SU-DHL-6 (cell line): ENCODE measurements at regions not wholly inside any gene's neighbourhood (a gene's known extent, or its start where the extent isn't known, plus 50 kb on each side); places are given as distances from the start of the nearest gene placed in this dataset.

Source experiments
- EZH2phosphoT487 ChIP-seq: fragments of 200-600 bp; sonication (generic), shearing (Covaris generic); conservative IDR thresholded peaks from 2 replicates; pipeline ENCODE4 v1.6.1; 2018; ENCODE audit warnings: mild to moderate bottlenecking, antibody characterized with exemption, low read length, moderate library complexity, mixed read lengths
- TF ChIP-seq, protein P1 (sequence below): fragments of 200-600 bp; sonication (generic); IDR thresholded peaks from one replicate; pipeline ENCODE4 v1.5.1; 2017; ENCODE audit warnings: antibody characterized with exemption, mild to moderate bottlenecking, low read length, moderate library complexity; ENCODE audit not compliant: insufficient read depth, poor library complexity, severe bottlenecking

DNA sequence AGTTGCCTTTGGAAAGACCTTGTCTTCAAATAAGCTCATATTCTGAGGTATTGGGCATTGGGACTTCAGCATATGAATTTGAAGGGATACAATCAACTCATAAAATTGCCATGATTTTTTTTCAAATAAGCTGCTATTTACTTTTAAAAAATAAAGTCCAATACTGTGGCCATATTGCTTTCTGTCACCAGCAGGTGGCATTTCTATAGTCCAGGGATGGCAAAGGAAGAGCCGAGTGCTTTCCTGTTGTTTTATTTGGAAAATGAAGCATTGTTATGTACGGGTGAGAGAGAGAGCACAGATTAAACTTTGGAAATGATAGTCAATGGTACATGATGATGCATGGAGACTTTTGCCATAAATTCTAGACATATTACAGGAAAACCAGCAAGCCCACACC, 104.1 kb upstream of the DPP6 start:
- TF ChIP-seq, protein P1, sequence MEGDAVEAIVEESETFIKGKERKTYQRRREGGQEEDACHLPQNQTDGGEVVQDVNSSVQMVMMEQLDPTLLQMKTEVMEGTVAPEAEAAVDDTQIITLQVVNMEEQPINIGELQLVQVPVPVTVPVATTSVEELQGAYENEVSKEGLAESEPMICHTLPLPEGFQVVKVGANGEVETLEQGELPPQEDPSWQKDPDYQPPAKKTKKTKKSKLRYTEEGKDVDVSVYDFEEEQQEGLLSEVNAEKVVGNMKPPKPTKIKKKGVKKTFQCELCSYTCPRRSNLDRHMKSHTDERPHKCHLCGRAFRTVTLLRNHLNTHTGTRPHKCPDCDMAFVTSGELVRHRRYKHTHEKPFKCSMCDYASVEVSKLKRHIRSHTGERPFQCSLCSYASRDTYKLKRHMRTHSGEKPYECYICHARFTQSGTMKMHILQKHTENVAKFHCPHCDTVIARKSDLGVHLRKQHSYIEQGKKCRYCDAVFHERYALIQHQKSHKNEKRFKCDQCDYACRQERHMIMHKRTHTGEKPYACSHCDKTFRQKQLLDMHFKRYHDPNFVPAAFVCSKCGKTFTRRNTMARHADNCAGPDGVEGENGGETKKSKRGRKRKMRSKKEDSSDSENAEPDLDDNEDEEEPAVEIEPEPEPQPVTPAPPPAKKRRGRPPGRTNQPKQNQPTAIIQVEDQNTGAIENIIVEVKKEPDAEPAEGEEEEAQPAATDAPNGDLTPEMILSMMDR, result no peak
- no peak for TF ChIP-seq EZH2phosphoT487
